IMR-90 (cell line): ENCODE measurements at regions not wholly inside any gene's neighbourhood (a gene's known extent, or its start where the extent isn't known, plus 50 kb on each side); places are given as distances from the start of the nearest gene placed in this dataset.

Experiments used
- ATAC-seq: fragments of 200-7000 bp; cut with Tn5 transposase; 2 replicates; pipeline ENCODE4 v1.9.1; 2020; ENCODE audit warnings: low read depth, mild to moderate bottlenecking, moderate library complexity
- BruUV-seq: library from RNA; stranded (reverse); fragments of 400-500 nt; replicated peaks from 2 replicates; lab custom pipeline; 2021; lab: Mats Ljungman, UMichigan
- CTCF ChIA-PET: fragments of 300-600 bp; formaldehyde crosslinking; extraction: SDS; loops from one replicate; lab custom pipeline; 2021; ENCODE audit warnings: antibody characterized with exemption; lab: Yijun Ruan, JAX
- POLR2A ChIA-PET: fragments of 300-600 bp; sonication (Branson Sonifier 250); formaldehyde crosslinking; loops from one replicate; lab custom pipeline; 2022; ENCODE audit warnings: antibody characterized with exemption; ENCODE audit not compliant: unreplicated experiment; lab: Charles Lee
- DNase-seq: peaks from one replicate; pipeline ENCODE4 v3.0.0; 2013
- H2AFZ ChIP-seq: replicated peaks from 2 replicates; pipeline ENCODE3; 2013; ENCODE audit warnings: low read length, mild to moderate bottlenecking; ENCODE audit not compliant: poor library complexity
- H2AK5ac ChIP-seq: 2 replicates; pipeline ENCODE4 v1.6.1; 2013; ENCODE audit warnings: low read depth, low read length, inconsistent platforms
- H2AK9ac ChIP-seq: replicated peaks from 2 replicates; pipeline ENCODE3; 2013; ENCODE audit warnings: mild to moderate bottlenecking, low read depth, low read length, moderate library complexity; ENCODE audit not compliant: poor library complexity
- H2BK120ac ChIP-seq: 2 replicates; pipeline ENCODE4 v1.6.1; 2013; ENCODE audit warnings: low read depth, low read length, inconsistent platforms
- H2BK15ac ChIP-seq: 3 replicates; pipeline ENCODE4 v1.6.1; 2013; ENCODE audit warnings: low read depth, low read length, inconsistent platforms
- H2BK20ac ChIP-seq: 2 replicates; pipeline ENCODE4 v1.6.1; 2013; ENCODE audit warnings: low read depth, mild to moderate bottlenecking, inconsistent platforms, low read length, moderate library complexity
- H2BK5ac ChIP-seq: 2 replicates; pipeline ENCODE4 v1.6.1; 2013; ENCODE audit warnings: mild to moderate bottlenecking, low read depth, low read length, inconsistent platforms; ENCODE audit not compliant: poor library complexity, severe bottlenecking
- H3K14ac ChIP-seq: replicated peaks from 2 replicates; pipeline ENCODE4 v1.6.1; 2013; ENCODE audit warnings: low read depth, low read length, inconsistent platforms
- H3K18ac ChIP-seq: 2 replicates; pipeline ENCODE4 v1.6.1; 2013; ENCODE audit warnings: low read depth, low read length, control low read depth
- H3K23ac ChIP-seq: 2 replicates; pipeline ENCODE4 v1.6.1; 2013; ENCODE audit warnings: low read depth, low read length, inconsistent platforms
- H3K27ac ChIP-seq: 2 replicates; pipeline ENCODE4 v1.5.1; 2013; ENCODE audit warnings: mild to moderate bottlenecking, control low read depth, low read length; ENCODE audit not compliant: insufficient read depth
- H3K27me3 ChIP-seq: 2 replicates; pipeline ENCODE4 v1.6.1; 2013; ENCODE audit warnings: low read length; ENCODE audit not compliant: control insufficient read depth, insufficient read depth
- H3K36me3 ChIP-seq: 2 replicates; pipeline ENCODE4 v1.6.1; 2013; ENCODE audit warnings: low read length, mixed read lengths; ENCODE audit not compliant: control insufficient read depth, insufficient read depth
- H3K4ac ChIP-seq: 2 replicates; pipeline ENCODE4 v1.6.1; 2013; ENCODE audit warnings: low read depth, low read length, inconsistent platforms
- H3K4me1 ChIP-seq: 2 replicates; pipeline ENCODE4 v1.6.1; 2013; ENCODE audit warnings: low read length, mixed read lengths; ENCODE audit not compliant: control insufficient read depth, insufficient read depth
- H3K4me2 ChIP-seq: 2 replicates; pipeline ENCODE4 v1.6.1; 2013; ENCODE audit warnings: low read depth, mild to moderate bottlenecking, control low read depth, low read length, moderate library complexity
- H3K4me3 ChIP-seq: 2 replicates; pipeline ENCODE4 v1.5.1; 2013; ENCODE audit warnings: low read depth, mild to moderate bottlenecking, control low read depth, low read length, moderate library complexity; ENCODE audit not compliant: insufficient read depth
- H3K56ac ChIP-seq: 2 replicates; pipeline ENCODE4 v1.6.1; 2013; ENCODE audit warnings: low read length, inconsistent platforms; ENCODE audit not compliant: insufficient read depth; ENCODE audit errors: extremely low read depth
- H3K79me1 ChIP-seq, 2 experiments: 2 replicates each; pipeline ENCODE4 v1.6.1; 2013; ENCODE audit warnings: low read length in 2 of 2, inconsistent platforms in 1 of 2, low read depth in 1 of 2
- H3K9ac ChIP-seq: 2 replicates; pipeline ENCODE4 v1.6.1; 2013; ENCODE audit warnings: low read depth, low read length, control low read depth
- H3K9me1 ChIP-seq: 2 replicates; pipeline ENCODE4 v1.6.1; 2013; ENCODE audit warnings: low read length, inconsistent platforms; ENCODE audit not compliant: insufficient read depth
- H3K9me3 ChIP-seq: 2 replicates; pipeline ENCODE4 v1.6.1; 2013; ENCODE audit warnings: low read length; ENCODE audit not compliant: control insufficient read depth, insufficient read depth
- H4K20me1 ChIP-seq: 2 replicates; pipeline ENCODE4 v1.6.1; 2013; ENCODE audit warnings: low read length, inconsistent platforms; ENCODE audit not compliant: insufficient read depth
- H4K5ac ChIP-seq: 2 replicates; pipeline ENCODE4 v1.6.1; 2013; ENCODE audit warnings: mild to moderate bottlenecking, low read depth, low read length, control low read depth
- H4K8ac ChIP-seq, 2 experiments: 2 replicates each; pipeline ENCODE4 v1.6.1; 2013; ENCODE audit warnings: low read depth in 2 of 2, low read length in 2 of 2, control low read depth in 1 of 2, inconsistent platforms in 1 of 2
- H4K91ac ChIP-seq: 2 replicates; pipeline ENCODE4 v1.6.1; 2013; ENCODE audit warnings: low read depth, low read length, inconsistent platforms; ENCODE audit not compliant: insufficient read depth
- BHLHE40 ChIP-seq: fragments of 150-350 bp; IDR thresholded peaks from 2 replicates; pipeline ENCODE4 v1.6.1; 2016; ENCODE audit warnings: mild to moderate bottlenecking, low read depth, low read length
- CEBPB ChIP-seq: IDR thresholded peaks from 2 replicates; pipeline ENCODE4 v1.6.1; 2012; ENCODE audit warnings: low read depth, low read length, improper control_type of control experiment
- CHD1 ChIP-seq: IDR thresholded peaks from 2 replicates; pipeline ENCODE4 v1.6.1; 2012; ENCODE audit warnings: low read depth, low read length, improper control_type of control experiment
- ELK1 ChIP-seq: fragments of 150-350 bp; IDR thresholded peaks from 2 replicates; pipeline ENCODE4 v1.6.1; 2016; ENCODE audit warnings: low read depth, mild to moderate bottlenecking, low read length, moderate library complexity, borderline replicate concordance
- MAFK ChIP-seq: IDR thresholded peaks from 2 replicates; pipeline ENCODE4 v1.6.1; 2012; ENCODE audit warnings: low read depth, low read length, improper control_type of control experiment
- MAZ ChIP-seq: IDR thresholded peaks from 2 replicates; pipeline ENCODE4 v1.6.1; 2012; ENCODE audit warnings: low read depth, mild to moderate bottlenecking, low read length, improper control_type of control experiment, moderate library complexity, borderline replicate concordance
- MXI1 ChIP-seq: IDR thresholded peaks from 2 replicates; pipeline ENCODE4 v1.6.1; 2012; ENCODE audit warnings: low read depth, mild to moderate bottlenecking, low read length, moderate library complexity, borderline replicate concordance
- NFE2L2 ChIP-seq: fragments of 150-350 bp; IDR thresholded peaks from 2 replicates; pipeline ENCODE4 v1.6.1; 2016; ENCODE audit warnings: low read depth, mild to moderate bottlenecking, low read length
- RAD21 ChIP-seq: IDR thresholded peaks from 2 replicates; pipeline ENCODE4 v1.6.1; 2012; ENCODE audit warnings: low read length, improper control_type of control experiment
- RCOR1 ChIP-seq: IDR thresholded peaks from 2 replicates; pipeline ENCODE4 v1.6.1; 2012; ENCODE audit warnings: mild to moderate bottlenecking, low read length, improper control_type of control experiment; ENCODE audit not compliant: insufficient replicate concordance
- RFX5 ChIP-seq: IDR thresholded peaks from 2 replicates; pipeline ENCODE4 v1.8.0; 2012; ENCODE audit warnings: low read depth, mild to moderate bottlenecking, low read length, moderate library complexity
- SMC3 ChIP-seq: fragments of 150-350 bp; IDR thresholded peaks from 2 replicates; pipeline ENCODE4 v1.6.1; 2016; ENCODE audit warnings: low read depth, mild to moderate bottlenecking, antibody characterized with exemption, low read length, moderate library complexity
- WGBS, 2 experiments: methylation state at CpG; one replicate each; pipeline versions ENCODE4 v1.1.5 to v1.1.7; 2013; ENCODE audit warnings: missing lambda C conversion rate in 2 of 2; ENCODE audit not compliant: insufficient read length in 1 of 2; ENCODE audit errors: extremely low coverage in 2 of 2; 5-methylcytosine and 5-hydroxymethylcytosine counted together
- dilution Hi-C: fragments of 300-500 bp; cut with HindIII; formaldehyde crosslinking; loops from one replicate; pipeline ENCODE4 v1.14.3; 2018; ENCODE audit warnings: low sequenced_read_pairs; ENCODE audit not compliant: unreplicated experiment
- in situ Hi-C: fragments of 300-500 bp; cut with MboI; formaldehyde crosslinking; loops from 3 replicates; pipeline ENCODE4 v1.14.3; 2019; ENCODE audit warnings: low sequenced_read_pairs, inconsistent platforms, mixed read lengths
- intact Hi-C: fragments of 100-400 bp; cut with micrococcal nuclease; formaldehyde crosslinking; loops from 2 replicates; pipeline ENCODE4 v1.10.0; 2022
- TF ChIP-seq, protein P1 (sequence below): fragments of 150-350 bp; IDR thresholded peaks from 2 replicates; pipeline ENCODE4 v1.6.1; 2017; ENCODE audit warnings: mild to moderate bottlenecking, antibody characterized with exemption, low read length, low read depth
- TF ChIP-seq, protein P2 (sequence below): conservative IDR thresholded peaks from 2 replicates; pipeline ENCODE4 v1.5.1; 2012; ENCODE audit warnings: mild to moderate bottlenecking, low read depth, low read length, improper control_type of control experiment

DNA sequence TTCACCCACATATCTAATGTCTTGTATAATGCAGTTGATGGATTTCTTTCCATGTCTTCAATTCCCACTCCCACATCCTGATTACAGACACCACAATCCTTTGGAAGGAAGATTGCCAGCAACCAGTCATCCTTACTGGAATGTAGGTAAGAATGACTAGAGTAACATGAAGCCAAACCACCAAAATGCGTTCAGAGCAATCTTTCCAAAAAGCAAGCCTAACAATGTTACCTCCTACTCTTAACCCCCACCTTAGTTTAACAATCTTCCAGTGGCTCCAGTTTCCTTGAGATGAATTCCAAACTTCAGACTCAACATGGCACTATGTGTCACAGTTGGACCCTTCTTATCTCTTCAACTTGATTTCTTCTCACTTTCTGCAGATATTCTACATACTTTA lies 685.6 kb downstream of the DOK5 start:
- H2AK9ac ChIP-seq, result no peak overlapping the region
- no peak overlapping the region for H3K9ac ChIP-seq
- no peak overlapping the region for H3K27ac ChIP-seq
- H2AK5ac ChIP-seq, result no peak overlapping the region
- no peak overlapping the region for H3K18ac ChIP-seq
- no peak overlapping the region for H2BK15ac ChIP-seq
- no peak overlapping the region for H3K23ac ChIP-seq
- H2BK5ac ChIP-seq, result no peak overlapping the region
- H3K14ac ChIP-seq, result no peak overlapping the region
- no peak for TF ChIP-seq RAD21
- TF ChIP-seq, protein P1, sequence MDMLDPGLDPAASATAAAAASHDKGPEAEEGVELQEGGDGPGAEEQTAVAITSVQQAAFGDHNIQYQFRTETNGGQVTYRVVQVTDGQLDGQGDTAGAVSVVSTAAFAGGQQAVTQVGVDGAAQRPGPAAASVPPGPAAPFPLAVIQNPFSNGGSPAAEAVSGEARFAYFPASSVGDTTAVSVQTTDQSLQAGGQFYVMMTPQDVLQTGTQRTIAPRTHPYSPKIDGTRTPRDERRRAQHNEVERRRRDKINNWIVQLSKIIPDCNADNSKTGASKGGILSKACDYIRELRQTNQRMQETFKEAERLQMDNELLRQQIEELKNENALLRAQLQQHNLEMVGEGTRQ, result no peak
- no peak for TF ChIP-seq CEBPB
- no peak for TF ChIP-seq RCOR1
- TF ChIP-seq, protein P2, sequence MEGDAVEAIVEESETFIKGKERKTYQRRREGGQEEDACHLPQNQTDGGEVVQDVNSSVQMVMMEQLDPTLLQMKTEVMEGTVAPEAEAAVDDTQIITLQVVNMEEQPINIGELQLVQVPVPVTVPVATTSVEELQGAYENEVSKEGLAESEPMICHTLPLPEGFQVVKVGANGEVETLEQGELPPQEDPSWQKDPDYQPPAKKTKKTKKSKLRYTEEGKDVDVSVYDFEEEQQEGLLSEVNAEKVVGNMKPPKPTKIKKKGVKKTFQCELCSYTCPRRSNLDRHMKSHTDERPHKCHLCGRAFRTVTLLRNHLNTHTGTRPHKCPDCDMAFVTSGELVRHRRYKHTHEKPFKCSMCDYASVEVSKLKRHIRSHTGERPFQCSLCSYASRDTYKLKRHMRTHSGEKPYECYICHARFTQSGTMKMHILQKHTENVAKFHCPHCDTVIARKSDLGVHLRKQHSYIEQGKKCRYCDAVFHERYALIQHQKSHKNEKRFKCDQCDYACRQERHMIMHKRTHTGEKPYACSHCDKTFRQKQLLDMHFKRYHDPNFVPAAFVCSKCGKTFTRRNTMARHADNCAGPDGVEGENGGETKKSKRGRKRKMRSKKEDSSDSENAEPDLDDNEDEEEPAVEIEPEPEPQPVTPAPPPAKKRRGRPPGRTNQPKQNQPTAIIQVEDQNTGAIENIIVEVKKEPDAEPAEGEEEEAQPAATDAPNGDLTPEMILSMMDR, result no peak
- no peak for TF ChIP-seq ELK1
- TF ChIP-seq NFE2L2, result no peak
- no peak for TF ChIP-seq MXI1
- no peak for TF ChIP-seq MAZ
- no peak for TF ChIP-seq CHD1
- TF ChIP-seq RFX5, result no peak
- no peak for TF ChIP-seq MAFK
- TF ChIP-seq SMC3, result no peak
- no peak for TF ChIP-seq BHLHE40
- no peaks in the 10 kb centered on the region for H3K79me1 ChIP-seq
- no peaks in the 10 kb centered on the region for H3K4me1 ChIP-seq
- CTCF ChIA-PET, result no interaction called here
- dilution Hi-C loops, result no loop called here
- no peak overlapping the region for H3K4ac ChIP-seq
- WGBS, 2 experiments, result 17% methylated on average over 1 of the region's 1 CpG; no CpG with 5 or more reads in 1 of the 2 experiments
- no peak overlapping the region for H4K5ac ChIP-seq
- H4K20me1 ChIP-seq, result no peaks in the 10 kb centered on the region
- no peak overlapping the region for H4K91ac ChIP-seq
- no peak overlapping the region for H4K8ac ChIP-seq
- BruUV-seq, result no TSS peak
- H3K56ac ChIP-seq, result no peak overlapping the region
- no peak overlapping the region for H2BK20ac ChIP-seq
- no peaks in the 10 kb centered on the region for H3K9me1 ChIP-seq
- H3K36me3 ChIP-seq, result no peaks in the 10 kb centered on the region
- POLR2A ChIA-PET, result no interaction called here
- ATAC-seq (no peak), DNase-seq (no peak)
- H2AFZ ChIP-seq, result no peak overlapping the region
- in situ Hi-C loops, result no loop called here
- no peak overlapping the region for H3K4me2 ChIP-seq
- H3K27me3 ChIP-seq, result no peaks in the 10 kb centered on the region
- H3K4me3 ChIP-seq, result no peak overlapping the region
- intact Hi-C loops, result no loop called here
- H2BK120ac ChIP-seq, result no peak overlapping the region
- peaks cover 11% of the 10 kb centered on the region for H3K9me3 ChIP-seq
